T-helper 2 cell (primary cell): ENCODE measurements at regions not wholly inside any gene's neighbourhood (a gene's known extent, or its start where the extent isn't known, plus 50 kb on each side); places are given as distances from the start of the nearest gene placed in this dataset.

ENCODE experiments used
- DNase-seq, 5 experiments: peaks; one replicate each; pipeline versions ENCODE4 v3.0.0 to v3.0.0-alpha.2; 2012 to 2022

GRCh38 chr3:168212664-168213285 is 117.1 kb upstream of the GOLIM4 start:
- DNase-seq, result no peak

- DNase-seq, result no peak
These were observed 109.7 kb upstream of the GOLIM4 start for GRCh38 chr3:168205451-168205850.

GRCh38 chr3:168197162-168197561 is 101.4 kb upstream of the GOLIM4 start:
- DNase-seq, result no peak

- DNase-seq, result no peak
These were observed 96.1 kb upstream of the GOLIM4 start for GRCh38 chr3:168191856-168192255.

GRCh38 chr3:168187233-168187632 is 91.5 kb upstream of the GOLIM4 start:
- DNase-seq, result no peak

GRCh38 chr3:168186293-168186983 is 90.7 kb upstream of the GOLIM4 start:
- no peak for DNase-seq

- no peak for DNase-seq
These were observed 88.0 kb upstream of the GOLIM4 start for GRCh38 chr3:168183774-168184173.

GRCh38 chr3:168168743-168169142 is 73.0 kb upstream of the GOLIM4 start:
- DNase-seq, result no peak

GRCh38 chr3:168165390-168166269 is 69.9 kb upstream of the GOLIM4 start:
- DNase-seq, result peak in 1 of 5 experiments; percentile 30

- DNase-seq, result no peak
These were observed 66.4 kb upstream of the GOLIM4 start for GRCh38 chr3:168162172-168162571.

- DNase-seq, result no peak
These were observed 66.0 kb upstream of the GOLIM4 start for GRCh38 chr3:168161696-168162095.

- no peak for DNase-seq
These were observed 62.2 kb upstream of the GOLIM4 start for GRCh38 chr3:168157903-168158302.

GRCh38 chr3:168157099-168157700 is 61.5 kb upstream of the GOLIM4 start:
- no peak for DNase-seq

- no peak for DNase-seq
These were observed 60.8 kb upstream of the GOLIM4 start for GRCh38 chr3:168156479-168156878.

GRCh38 chr3:168155303-168155702 is 59.6 kb upstream of the GOLIM4 start:
- DNase-seq, result no peak

- no peak for DNase-seq
These were observed 58.4 kb upstream of the GOLIM4 start for GRCh38 chr3:168154089-168154488.

- DNase-seq, result no peak
These were observed 56.4 kb upstream of the GOLIM4 start for GRCh38 chr3:168152149-168152548.
